ENCODE measurements at regions not wholly inside any gene's neighbourhood (a gene's known extent, or its start where the extent isn't known, plus 50 kb on each side); places are given as distances from the start of the nearest gene placed in this dataset.

DNA sequence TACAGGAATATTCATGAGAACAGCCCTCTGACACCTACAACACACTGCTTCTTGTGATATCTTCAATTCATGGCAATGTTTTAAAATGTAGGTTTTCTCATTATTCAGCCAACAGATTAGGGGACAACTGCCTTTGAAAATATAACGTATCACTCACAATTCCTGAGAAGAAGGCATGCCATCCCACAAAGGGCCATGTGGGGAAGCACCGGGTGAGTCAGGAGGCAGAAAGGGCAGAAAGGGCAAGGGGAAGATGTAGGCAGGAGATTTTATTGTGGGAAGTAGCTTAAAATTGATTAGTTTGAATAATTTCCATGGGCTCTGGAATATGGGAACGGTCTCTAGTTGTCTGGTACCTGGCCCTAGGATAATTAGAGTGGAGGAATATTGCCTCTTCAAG, 165.7 kb downstream of the HHIPL2 start:
- TF ChIP-seq, protein P1, sequence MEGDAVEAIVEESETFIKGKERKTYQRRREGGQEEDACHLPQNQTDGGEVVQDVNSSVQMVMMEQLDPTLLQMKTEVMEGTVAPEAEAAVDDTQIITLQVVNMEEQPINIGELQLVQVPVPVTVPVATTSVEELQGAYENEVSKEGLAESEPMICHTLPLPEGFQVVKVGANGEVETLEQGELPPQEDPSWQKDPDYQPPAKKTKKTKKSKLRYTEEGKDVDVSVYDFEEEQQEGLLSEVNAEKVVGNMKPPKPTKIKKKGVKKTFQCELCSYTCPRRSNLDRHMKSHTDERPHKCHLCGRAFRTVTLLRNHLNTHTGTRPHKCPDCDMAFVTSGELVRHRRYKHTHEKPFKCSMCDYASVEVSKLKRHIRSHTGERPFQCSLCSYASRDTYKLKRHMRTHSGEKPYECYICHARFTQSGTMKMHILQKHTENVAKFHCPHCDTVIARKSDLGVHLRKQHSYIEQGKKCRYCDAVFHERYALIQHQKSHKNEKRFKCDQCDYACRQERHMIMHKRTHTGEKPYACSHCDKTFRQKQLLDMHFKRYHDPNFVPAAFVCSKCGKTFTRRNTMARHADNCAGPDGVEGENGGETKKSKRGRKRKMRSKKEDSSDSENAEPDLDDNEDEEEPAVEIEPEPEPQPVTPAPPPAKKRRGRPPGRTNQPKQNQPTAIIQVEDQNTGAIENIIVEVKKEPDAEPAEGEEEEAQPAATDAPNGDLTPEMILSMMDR (IDR thresholded peaks at IDR 0.05; ENCODE audit: low read depth, low read length, poor library complexity, severe bottlenecking): no peak
- no peak for TF ChIP-seq EZH2phosphoT487 (IDR thresholded peaks at IDR 0.05; ENCODE audit: borderline replicate concordance, low read length)
